DND-41 (cell line): ENCODE measurements at regions not wholly inside any gene's neighbourhood (a gene's known extent, or its start where the extent isn't known, plus 50 kb on each side); places are given as distances from the start of the nearest gene placed in this dataset.
A peak's percentile ranks its signal among the peaks of the same experiment; 100 is the strongest.
"Not testable (repeated sequence)": the region's sequence is repeated elsewhere in the genome, so short reads cannot be mapped to it uniquely, and the experiment has no call there.

ENCODE experiments used
- ATAC-seq: fragments of 200-7000 bp; cut with Tn5 transposase; 3 replicates; pipeline ENCODE4 v1.9.1; 2021; ENCODE audit warnings: low read depth; ENCODE audit not compliant: insufficient read depth
- DNase-seq: peaks from one replicate; pipeline ENCODE4 v3.0.0-alpha.2; 2020
- H2AFZ ChIP-seq: 2 replicates; pipeline ENCODE4 v1.6.0; 2012; ENCODE audit warnings: low read depth, low read length
- H3K27ac ChIP-seq: 2 replicates; pipeline ENCODE4 v1.5.1; 2012; ENCODE audit warnings: low read length, inconsistent platforms
- H3K27me3 ChIP-seq: fragments of 200-600 bp; sonication (generic); 2 replicates; pipeline ENCODE4 v1.6.0; 2012; ENCODE audit warnings: low read length, mild to moderate bottlenecking, inconsistent platforms; ENCODE audit not compliant: insufficient read depth, poor library complexity
- H3K36me3 ChIP-seq: 2 replicates; pipeline ENCODE4 v1.5.1; 2012; ENCODE audit warnings: low read length, inconsistent platforms; ENCODE audit not compliant: insufficient read depth
- H3K4me1 ChIP-seq: 2 replicates; pipeline ENCODE4 v1.5.1; 2012; ENCODE audit warnings: mild to moderate bottlenecking, low read length; ENCODE audit not compliant: insufficient read depth
- H3K4me2 ChIP-seq: 2 replicates; pipeline ENCODE4 v1.6.0; 2012; ENCODE audit warnings: mild to moderate bottlenecking, moderate library complexity, low read length, inconsistent platforms; ENCODE audit not compliant: insufficient read depth
- H3K4me3 ChIP-seq, 2 experiments: fragments of 200-600 bp in 1 of 2; shearing (Covaris generic) in 1 of 2; 2 replicates each; pipeline ENCODE4 v1.5.1; 2012 to 2016; ENCODE audit warnings: inconsistent platforms in 2 of 2, low read length in 2 of 2, mild to moderate bottlenecking in 2 of 2, low read depth in 1 of 2, moderate library complexity in 1 of 2
- H3K79me2 ChIP-seq: 2 replicates; pipeline ENCODE4 v1.6.0; 2012; ENCODE audit warnings: low read length, inconsistent platforms; ENCODE audit not compliant: insufficient read depth
- H3K9ac ChIP-seq: 2 replicates; pipeline ENCODE4 v1.6.0; 2012; ENCODE audit warnings: low read depth, mild to moderate bottlenecking, inconsistent platforms, low read length, moderate library complexity
- H3K9me3 ChIP-seq: 2 replicates; pipeline ENCODE4 v1.5.1; 2012; ENCODE audit warnings: low read length, moderate library complexity, mild to moderate bottlenecking, inconsistent platforms; ENCODE audit not compliant: insufficient read depth, severe bottlenecking
- H4K20me1 ChIP-seq: 2 replicates; pipeline ENCODE4 v1.6.0; 2012; ENCODE audit warnings: low read length; ENCODE audit not compliant: insufficient read depth
- EZH2 ChIP-seq: IDR thresholded peaks from 3 replicates; pipeline ENCODE4 v1.6.1; 2012; ENCODE audit warnings: borderline replicate concordance, low read depth, mild to moderate bottlenecking, moderate library complexity, low read length, inconsistent platforms; ENCODE audit not compliant: severe bottlenecking
- TF ChIP-seq, protein P1 (sequence below): IDR thresholded peaks from 2 replicates; pipeline ENCODE4 v1.5.1; 2012; ENCODE audit warnings: borderline replicate concordance, low read length, moderate library complexity, mild to moderate bottlenecking; ENCODE audit not compliant: poor library complexity, severe bottlenecking; ENCODE audit errors: extremely low read depth

DNA sequence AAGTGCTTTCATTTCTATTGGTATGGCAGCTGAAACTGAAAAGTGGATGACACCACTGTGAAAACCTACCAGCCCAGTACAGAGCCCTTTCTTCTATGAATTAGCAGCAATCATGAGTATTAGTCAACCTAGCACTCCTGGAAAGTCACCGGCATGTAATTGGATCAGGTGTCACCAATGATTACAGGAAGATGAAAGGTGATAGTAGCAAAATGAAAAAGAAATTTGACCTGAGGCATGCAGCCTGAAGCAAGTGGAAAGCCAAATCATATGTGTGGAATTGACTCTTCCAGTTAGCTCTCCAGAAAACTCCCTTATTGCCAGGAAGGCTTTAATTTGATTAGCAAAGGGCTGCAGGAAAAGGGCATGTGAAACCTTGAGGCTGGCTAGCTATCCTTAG, 81.2 kb upstream of the NAA35 start:
- Histone ChIP-seq H3K27ac (no peak overlapping the region), H3K36me3 (no peaks in the 10 kb centered on the region), H3K27me3 (no peaks in the 10 kb centered on the region), H2AFZ (no peak overlapping the region), H3K4me2 (no peak overlapping the region), H3K9ac (no peak overlapping the region), H3K9me3 (no peaks in the 10 kb centered on the region), H3K4me1 (no peaks in the 10 kb centered on the region), H3K79me2 (no peaks in the 10 kb centered on the region), H4K20me1 (no peaks in the 10 kb centered on the region), H3K4me3 (no peak overlapping the region)
- TF ChIP-seq, protein P1, sequence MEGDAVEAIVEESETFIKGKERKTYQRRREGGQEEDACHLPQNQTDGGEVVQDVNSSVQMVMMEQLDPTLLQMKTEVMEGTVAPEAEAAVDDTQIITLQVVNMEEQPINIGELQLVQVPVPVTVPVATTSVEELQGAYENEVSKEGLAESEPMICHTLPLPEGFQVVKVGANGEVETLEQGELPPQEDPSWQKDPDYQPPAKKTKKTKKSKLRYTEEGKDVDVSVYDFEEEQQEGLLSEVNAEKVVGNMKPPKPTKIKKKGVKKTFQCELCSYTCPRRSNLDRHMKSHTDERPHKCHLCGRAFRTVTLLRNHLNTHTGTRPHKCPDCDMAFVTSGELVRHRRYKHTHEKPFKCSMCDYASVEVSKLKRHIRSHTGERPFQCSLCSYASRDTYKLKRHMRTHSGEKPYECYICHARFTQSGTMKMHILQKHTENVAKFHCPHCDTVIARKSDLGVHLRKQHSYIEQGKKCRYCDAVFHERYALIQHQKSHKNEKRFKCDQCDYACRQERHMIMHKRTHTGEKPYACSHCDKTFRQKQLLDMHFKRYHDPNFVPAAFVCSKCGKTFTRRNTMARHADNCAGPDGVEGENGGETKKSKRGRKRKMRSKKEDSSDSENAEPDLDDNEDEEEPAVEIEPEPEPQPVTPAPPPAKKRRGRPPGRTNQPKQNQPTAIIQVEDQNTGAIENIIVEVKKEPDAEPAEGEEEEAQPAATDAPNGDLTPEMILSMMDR = no peak
- no peak for TF ChIP-seq EZH2
- ATAC-seq (no peak), DNase-seq (no peak)

GRCh38 chr9:85861882-85862281, 79.1 kb upstream of the NAA35 start:
- not testable (repeated sequence) for H2AFZ ChIP-seq, H3K4me1 ChIP-seq, H3K79me2 ChIP-seq, H3K4me2 ChIP-seq, H4K20me1 ChIP-seq, H3K27ac ChIP-seq, H3K4me3 ChIP-seq, H3K9me3 ChIP-seq, H3K9ac ChIP-seq, ATAC-seq, H3K36me3 ChIP-seq, H3K27me3 ChIP-seq, DNase-seq

DNA sequence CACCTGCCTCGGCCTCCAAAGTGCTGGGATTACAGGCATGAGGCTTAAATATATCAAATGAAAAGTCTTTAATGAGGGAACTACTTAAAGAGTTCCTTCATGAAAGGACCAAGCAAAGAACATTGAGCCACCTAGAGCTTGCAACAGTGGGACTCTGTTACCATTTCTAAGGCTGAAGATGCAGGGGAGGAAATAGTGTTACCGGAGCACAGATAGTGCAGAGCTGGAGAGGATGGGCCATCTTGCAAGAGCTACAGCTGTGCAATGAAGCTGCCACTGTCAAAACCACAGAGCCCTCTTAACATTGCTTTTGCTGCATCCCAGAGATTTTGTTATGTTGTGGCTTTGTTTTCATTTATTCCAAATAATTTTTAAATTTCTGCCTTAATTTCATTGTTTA, 77.1 kb upstream of the NAA35 start:
- no peak overlapping the region for H3K9ac ChIP-seq
- ATAC-seq = peak; percentile 35; the same call in 2 of the 3 replicates
- no peak for DNase-seq
- no peak overlapping the region for H3K4me2 ChIP-seq
- no peaks in the 10 kb centered on the region for H3K4me1 ChIP-seq
- no peak overlapping the region for H2AFZ ChIP-seq
- H3K79me2 ChIP-seq = no peaks in the 10 kb centered on the region
- H3K9me3 ChIP-seq = no peaks in the 10 kb centered on the region
- no peaks in the 10 kb centered on the region for H4K20me1 ChIP-seq
- TF ChIP-seq EZH2 = no peak
- TF ChIP-seq, protein P1 = no peak
- H3K27me3 ChIP-seq = no peaks in the 10 kb centered on the region
- H3K27ac ChIP-seq = no peak overlapping the region
- no peaks in the 10 kb centered on the region for H3K36me3 ChIP-seq
- H3K4me3 ChIP-seq = no peak overlapping the region

DNA sequence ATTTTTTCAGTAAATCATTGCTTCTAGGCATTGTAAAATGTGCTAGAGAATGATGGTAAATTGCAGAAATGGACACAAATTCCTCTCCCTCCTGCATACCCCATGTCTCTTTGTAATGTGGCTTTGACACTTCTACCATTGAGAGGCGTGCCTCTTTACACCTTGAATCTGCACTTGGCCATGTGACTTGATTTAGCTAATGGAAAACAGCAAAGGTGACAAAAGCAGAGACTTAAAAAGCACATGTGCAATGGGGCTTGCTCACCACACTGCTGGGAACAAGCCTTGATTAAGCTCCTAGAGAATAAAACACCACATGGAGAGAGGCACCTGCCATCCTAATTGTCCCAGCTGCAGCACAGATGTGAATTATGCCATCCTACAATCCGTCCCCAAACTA, 69.9 kb upstream of the NAA35 start:
- Histone ChIP-seq H3K4me1 (no peaks in the 10 kb centered on the region), H3K9ac (no peak overlapping the region), H3K4me2 (no peak overlapping the region), H3K79me2 (no peaks in the 10 kb centered on the region), H3K27ac (no peak overlapping the region), H2AFZ (no peak overlapping the region), H3K4me3 (no peak overlapping the region), H3K36me3 (no peaks in the 10 kb centered on the region), H3K9me3 (no peaks in the 10 kb centered on the region), H3K27me3 (no peaks in the 10 kb centered on the region), H4K20me1 (no peaks in the 10 kb centered on the region)
- ATAC-seq (no peak), DNase-seq (no peak)
- TF ChIP-seq, protein P1 = no peak
- no peak for TF ChIP-seq EZH2

DNA sequence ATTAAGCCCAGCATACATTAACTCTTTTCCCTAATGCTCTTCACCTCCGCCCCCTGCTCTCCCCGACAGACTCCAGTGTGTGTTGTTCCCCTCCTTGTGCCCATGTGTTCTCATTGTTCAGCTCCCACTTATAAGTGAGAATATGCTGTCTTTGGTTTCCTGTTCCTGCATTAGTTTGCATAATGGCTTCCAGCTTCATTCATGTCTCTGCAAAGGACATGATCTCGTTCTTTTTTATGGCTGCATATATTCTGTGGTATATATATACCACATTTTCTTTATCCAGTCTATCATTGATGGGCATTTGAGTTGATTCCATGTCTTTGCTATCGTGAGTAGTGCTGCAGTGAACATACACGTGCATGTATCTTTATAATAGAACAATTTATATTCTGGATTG, 69.3 kb upstream of the NAA35 start:
- not testable (repeated sequence) for H3K79me2 ChIP-seq, H3K4me1 ChIP-seq, ATAC-seq, H2AFZ ChIP-seq, DNase-seq, H4K20me1 ChIP-seq, H3K27me3 ChIP-seq, H3K36me3 ChIP-seq, H3K9ac ChIP-seq, H3K27ac ChIP-seq, H3K4me3 ChIP-seq, H3K4me2 ChIP-seq, H3K9me3 ChIP-seq
